ENCODE measurements at regions not wholly inside any gene's neighbourhood (a gene's known extent, or its start where the extent isn't known, plus 50 kb on each side); places are given as distances from the start of the nearest gene placed in this dataset.

DNA sequence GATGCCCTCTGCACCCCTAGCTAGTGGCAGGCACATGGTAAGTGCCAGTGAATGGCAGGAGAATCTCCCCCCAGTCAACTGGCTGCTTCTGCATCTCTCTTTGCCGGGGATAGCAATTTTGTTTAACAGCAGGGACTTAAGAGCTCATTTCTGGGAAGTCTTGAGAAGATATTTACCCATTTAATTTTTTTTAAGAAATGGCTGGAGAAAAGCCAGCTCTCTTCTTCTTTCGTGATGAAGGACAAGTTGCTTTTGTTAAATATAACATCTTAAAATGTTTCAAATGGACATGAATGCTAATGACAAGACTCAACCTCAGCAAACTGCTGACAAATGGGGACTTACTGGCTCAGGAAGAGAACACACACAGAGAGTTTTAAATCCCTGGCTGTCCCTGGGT, 55.0 kb upstream of the IYD start (continued):
- TF ChIP-seq POLR2A (IDR thresholded peaks at IDR 0.05; ENCODE audit: control extremely low read depth in 1 of 2, low read depth in 2 of 2, low read length in 2 of 2) (no peak), SP2 (IDR thresholded peaks at IDR 0.05; ENCODE audit: low read length) (no peak), TAF7 (optimal IDR thresholded peaks at IDR 0.05; ENCODE audit: borderline replicate concordance, low read depth, low read length) (no peak), TBP (IDR thresholded peaks at IDR 0.05; ENCODE audit: low read depth, low read length) (no peak), KDM4A (IDR thresholded peaks at IDR 0.05; ENCODE audit: low read depth, low read length, severe bottlenecking) (no peak)
